ENCODE measurements at regions not wholly inside any gene's neighbourhood (a gene's known extent, or its start where the extent isn't known, plus 50 kb on each side); places are given as distances from the start of the nearest gene placed in this dataset.

GRCh38 chr1:239467730-239468129 lies 81.4 kb downstream of the CHRM3 start:
- Histone ChIP-seq H3K4me1 (ENCODE audit: insufficient read depth) (no peaks in the 10 kb centered on the region), H2AFZ (no peak overlapping the region), H4K20me1 (replicated peaks; ENCODE audit: insufficient read depth) (no peaks in the 10 kb centered on the region), H3K79me2 (replicated peaks; ENCODE audit: insufficient read depth) (no peaks in the 10 kb centered on the region), H3F3A (replicated peaks; ENCODE audit: low read depth) (no peaks in the 10 kb centered on the region), H3K4me2 (no peak overlapping the region), H3K9me2 (ENCODE audit: insufficient read depth) (no peaks in the 10 kb centered on the region), H3K36me3 (ENCODE audit: insufficient read depth) (no peaks in the 10 kb centered on the region), H3K27me3 (ENCODE audit: insufficient read depth) (no peaks in the 10 kb centered on the region), H3K27ac (ENCODE audit: low read depth) (no peak overlapping the region), H3K4me3 (no peak overlapping the region)
- no peak for DNase-seq (ENCODE audit: low spot score)
- H3K9me3 Mint-ChIP-seq, result no peaks in the 10 kb centered on the region
- peaks cover 4% of the 10 kb centered on the region; the same call in 1 of the 3 replicates for H3K4me1 Mint-ChIP-seq
- no peak overlapping the region for H3K4me3 Mint-ChIP-seq
- no peak overlapping the region for H3K27ac Mint-ChIP-seq
- no peak for ATAC-seq
- no peak for TF ChIP-seq ZNF114 (CRISPR knock-in tag; IDR thresholded peaks at IDR 0.05)
- no peak for TF ChIP-seq POLR2AphosphoS5 (IDR thresholded peaks at IDR 0.05; ENCODE audit: low read depth)
- TF ChIP-seq, protein P1, sequence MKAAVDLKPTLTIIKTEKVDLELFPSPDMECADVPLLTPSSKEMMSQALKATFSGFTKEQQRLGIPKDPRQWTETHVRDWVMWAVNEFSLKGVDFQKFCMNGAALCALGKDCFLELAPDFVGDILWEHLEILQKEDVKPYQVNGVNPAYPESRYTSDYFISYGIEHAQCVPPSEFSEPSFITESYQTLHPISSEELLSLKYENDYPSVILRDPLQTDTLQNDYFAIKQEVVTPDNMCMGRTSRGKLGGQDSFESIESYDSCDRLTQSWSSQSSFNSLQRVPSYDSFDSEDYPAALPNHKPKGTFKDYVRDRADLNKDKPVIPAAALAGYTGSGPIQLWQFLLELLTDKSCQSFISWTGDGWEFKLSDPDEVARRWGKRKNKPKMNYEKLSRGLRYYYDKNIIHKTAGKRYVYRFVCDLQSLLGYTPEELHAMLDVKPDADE (IDR thresholded peaks at IDR 0.05), result no peak
- TF ChIP-seq JUNB (IDR thresholded peaks at IDR 0.05; ENCODE audit: unreplicated experiment), result no peak
- no peak for TF ChIP-seq STAT1 (IDR thresholded peaks at IDR 0.05; ENCODE audit: unreplicated experiment)
- no peak for TF ChIP-seq EZH2 (IDR thresholded peaks at IDR 0.05; ENCODE audit: low read depth, unreplicated experiment)
- TF ChIP-seq CREB1 (CRISPR knock-in tag; IDR thresholded peaks at IDR 0.05; ENCODE audit: low read depth), result no peak
- H3K36me3 Mint-ChIP-seq (ENCODE audit: low read depth), result no peaks in the 10 kb centered on the region
- H3K27me3 Mint-ChIP-seq (ENCODE audit: insufficient read depth, low read depth, poor library complexity), result no peaks in the 10 kb centered on the region

DNA sequence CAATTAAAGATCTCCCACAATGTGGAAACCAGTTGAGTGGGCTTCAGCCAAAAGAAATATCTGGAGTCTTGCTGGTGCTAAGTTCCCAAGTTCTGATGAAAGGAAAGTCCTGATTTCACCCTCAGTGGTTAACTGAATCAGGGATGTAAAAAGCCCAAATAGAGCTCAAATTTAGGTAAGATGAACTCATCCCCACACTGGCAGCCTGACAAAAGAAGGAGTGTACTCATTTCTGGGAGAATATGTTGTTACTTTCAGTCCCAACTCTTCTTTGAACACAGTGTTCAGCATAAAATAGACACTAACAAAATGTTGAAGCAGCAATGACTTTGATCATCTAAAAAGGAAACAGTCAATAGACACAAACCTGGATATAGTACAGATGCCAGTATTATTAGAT lies 91.7 kb downstream of the CHRM3 start:
- Mint-ChIP-seq H3K36me3 (ENCODE audit: low read depth) (peaks cover 9% of the 10 kb centered on the region), H3K27ac (no peak overlapping the region), H3K9me3 (peaks cover 24% of the 10 kb centered on the region), H3K27me3 (ENCODE audit: insufficient read depth, low read depth, poor library complexity) (peaks cover 2% of the 10 kb centered on the region), H3K4me1 (no peaks in the 10 kb centered on the region), H3K4me3 (no peak overlapping the region)
- no peaks in the 10 kb centered on the region for H3K36me3 ChIP-seq (ENCODE audit: insufficient read depth)
- DNase-seq (ENCODE audit: low spot score) (no peak), ATAC-seq (no peak)
- H3K79me2 ChIP-seq (replicated peaks; ENCODE audit: insufficient read depth), result no peaks in the 10 kb centered on the region
- no peak overlapping the region for H3K4me3 ChIP-seq
- H3K4me1 ChIP-seq (ENCODE audit: insufficient read depth), result no peaks in the 10 kb centered on the region
- H2AFZ ChIP-seq, result no peak overlapping the region
- no peaks in the 10 kb centered on the region for H3F3A ChIP-seq (replicated peaks; ENCODE audit: low read depth)
- H3K27me3 ChIP-seq (ENCODE audit: insufficient read depth), result no peaks in the 10 kb centered on the region
- no peaks in the 10 kb centered on the region for H4K20me1 ChIP-seq (replicated peaks; ENCODE audit: insufficient read depth)
- H3K9me2 ChIP-seq (ENCODE audit: insufficient read depth), result no peaks in the 10 kb centered on the region
- no peak overlapping the region for H3K4me2 ChIP-seq
- no peak overlapping the region for H3K27ac ChIP-seq (ENCODE audit: low read depth)
- TF ChIP-seq REST (IDR thresholded peaks at IDR 0.05; ENCODE audit: unreplicated experiment), result no peak

Data from GM23338 (cell line).